HepG2 (cell line): ENCODE measurements at regions not wholly inside any gene's neighbourhood (a gene's known extent, or its start where the extent isn't known, plus 50 kb on each side); places are given as distances from the start of the nearest gene placed in this dataset.

Experiments used
- ATAC-seq: fragments of 200-7000 bp; cut with Tn5 transposase; 3 replicates; pipeline ENCODE4 v1.9.1; 2020; ENCODE audit warnings: mild to moderate bottlenecking, moderate library complexity
- BruUV-seq: library from RNA; stranded (reverse); fragments of 400-500 nt; replicated peaks from 2 replicates; lab custom pipeline; 2021; lab: Mats Ljungman, UMichigan
- CTCF ChIA-PET: fragments of 300-600 bp; formaldehyde crosslinking; extraction: SDS; loops from one replicate; lab custom pipeline; 2021; ENCODE audit warnings: low total read pairs, inconsistent platforms, low intra/inter-chr PET ratio; lab: Yijun Ruan, JAX
- POLR2A ChIA-PET: fragments of 350-600 bp; sonication (Branson Sonifier 250); formaldehyde crosslinking; loops from one replicate; lab custom pipeline; 2020; ENCODE audit warnings: antibody characterized with exemption, inconsistent platforms; lab: Yijun Ruan, JAX
- DNase-seq: peaks from one replicate; pipeline ENCODE4 v3.0.0-alpha.2; 2015; ENCODE audit warnings: low spot score
- FAIRE-seq: peaks from 3 replicates; lab custom pipeline; 2011; peaks lifted over from hg19 to GRCh38; lab: Jason Lieb, UNC
- H2AFZ ChIP-seq: one replicate; pipeline ENCODE4 v1.6.1; 2011; ENCODE audit warnings: low read length, inconsistent platforms
- H3K27ac ChIP-seq: fragments of 300-600 bp; 3 replicates; pipeline ENCODE4 v1.8.0; 2011; ENCODE audit warnings: mixed run types, mild to moderate bottlenecking, mixed read lengths, low read length, inconsistent platforms; ENCODE audit not compliant: insufficient read depth; ENCODE audit errors: extremely low read length
- H3K27me3 ChIP-seq, 2 experiments: fragments of 200-600 bp in 1 of 2; 2 replicates in 1 of 2; 3 replicates in 1 of 2; pipeline versions ENCODE4 v1.6.0 to v1.8.0; 2011; ENCODE audit warnings: low read length in 2 of 2, mild to moderate bottlenecking in 2 of 2, moderate library complexity in 2 of 2, inconsistent platforms in 1 of 2; ENCODE audit not compliant: insufficient read depth in 2 of 2, control insufficient read depth in 1 of 2
- H3K36me3 ChIP-seq, 2 experiments: fragments of 200-600 bp in 1 of 2; replicated peaks in 1 of 2; 2 replicates in 1 of 2; 3 replicates in 1 of 2; pipeline versions ENCODE4 v1.5.1 to v1.8.0; 2011; ENCODE audit warnings: low read length in 2 of 2, inconsistent platforms in 1 of 2; ENCODE audit not compliant: insufficient read depth in 2 of 2, control insufficient read depth in 1 of 2
- H3K4me1 ChIP-seq: 2 replicates; pipeline ENCODE4 v1.5.1; 2012; ENCODE audit warnings: low read length, inconsistent platforms; ENCODE audit not compliant: insufficient read depth
- H3K4me2 ChIP-seq: 2 replicates; pipeline ENCODE4 v1.6.0; 2011; ENCODE audit warnings: low read depth, low read length, inconsistent platforms
- H3K4me3 ChIP-seq, 3 experiments: fragments of 200-600 bp in 1 of 3; sonication (generic), shearing (Covaris generic) in 1 of 3; replicated peaks in 1 of 3; 2 replicates each; pipeline ENCODE4 v1.5.1; 2011 to 2016; ENCODE audit warnings: low read length in 3 of 3, inconsistent platforms in 2 of 3, low read depth in 2 of 3, mild to moderate bottlenecking in 2 of 3, control low read depth in 1 of 3, mixed read lengths in 1 of 3; ENCODE audit not compliant: insufficient read depth in 1 of 3
- H3K79me2 ChIP-seq: one replicate; pipeline ENCODE4 v1.6.1; 2011; ENCODE audit warnings: low read length, inconsistent platforms; ENCODE audit not compliant: insufficient read depth
- H3K9ac ChIP-seq: 2 replicates; pipeline ENCODE4 v1.6.0; 2011; ENCODE audit warnings: mild to moderate bottlenecking, low read depth, low read length, inconsistent platforms; ENCODE audit not compliant: insufficient read depth
- H3K9me3 ChIP-seq: 2 replicates; pipeline ENCODE4 v1.5.1; 2012; ENCODE audit warnings: mild to moderate bottlenecking, low read length
- H4K20me1 ChIP-seq: 2 replicates; pipeline ENCODE4 v1.6.0; 2011; ENCODE audit warnings: inconsistent platforms, mild to moderate bottlenecking, low read length, moderate library complexity; ENCODE audit not compliant: insufficient read depth
- DDIT3 ChIP-seq: sonication (generic); formaldehyde crosslinking; IDR thresholded peaks from 2 replicates; pipeline ENCODE4 v1.4.0; 2020; ENCODE audit warnings: mild to moderate bottlenecking, missing genetic modification reagents
- DPF2 ChIP-seq: sonication (generic); formaldehyde crosslinking; IDR thresholded peaks from 2 replicates; pipeline ENCODE4 v1.4.0; 2020; ENCODE audit warnings: mild to moderate bottlenecking, low read depth, missing genetic modification reagents, borderline replicate concordance
- HMGA1 ChIP-seq: sonication (generic); formaldehyde crosslinking; conservative IDR thresholded peaks from 2 replicates; pipeline ENCODE4 v1.4.0; 2020; ENCODE audit warnings: missing genetic modification reagents
- MEF2D ChIP-seq: sonication (generic); formaldehyde crosslinking; IDR thresholded peaks from 2 replicates; pipeline ENCODE4 v1.5.1; 2020; ENCODE audit warnings: mild to moderate bottlenecking, missing genetic modification reagents
- RBM22 ChIP-seq: fragments of 200-400 bp; formaldehyde crosslinking; optimal IDR thresholded peaks from 2 replicates; pipeline ENCODE3; 2017; ENCODE audit warnings: mild to moderate bottlenecking, low read length, moderate library complexity
- SMARCE1 ChIP-seq: fragments of 450-650 bp; IDR thresholded peaks from 2 replicates; pipeline ENCODE4 v1.6.1; 2017; ENCODE audit warnings: borderline replicate concordance
- ZFP36 ChIP-seq: fragments of 150-350 bp; IDR thresholded peaks from 2 replicates; pipeline ENCODE4 v1.6.1; 2018; ENCODE audit warnings: borderline replicate concordance, low read length, low read depth; ENCODE audit not compliant: partially characterized antibody
- ZNF256 ChIP-seq: sonication (generic); formaldehyde crosslinking; conservative IDR thresholded peaks from 2 replicates; pipeline ENCODE4 v1.4.0; 2020; ENCODE audit warnings: missing genetic modification reagents
- ZNF503 ChIP-seq: sonication (generic); formaldehyde crosslinking; IDR thresholded peaks from 2 replicates; pipeline ENCODE4 v1.4.0; 2020; ENCODE audit warnings: missing genetic modification reagents
- ZSCAN20 ChIP-seq: sonication (generic); formaldehyde crosslinking; IDR thresholded peaks from 2 replicates; pipeline ENCODE4 v1.4.0; 2020; ENCODE audit warnings: missing genetic modification reagents, mild to moderate bottlenecking, borderline replicate concordance
- WGBS: methylation state at CpG from one replicate; pipeline ENCODE4 v1.1.6; 2017; ENCODE audit warnings: low lambda C conversion rate; 5-methylcytosine and 5-hydroxymethylcytosine counted together
- in situ Hi-C: cut with HindIII; loops from 2 replicates; pipeline ENCODE4 v1.10.0; 2017; ENCODE audit warnings: low pct_unique_long_range_greater_than_20kb; ENCODE audit not compliant: extremely low pct_ligation_motif_present
- intact Hi-C: fragments of 100-400 bp; cut with micrococcal nuclease; formaldehyde crosslinking; loops from one replicate; pipeline ENCODE4 v1.10.0; 2022; ENCODE audit not compliant: unreplicated experiment
- TF ChIP-seq, protein P1 (sequence below): fragments of 450-650 bp; IDR thresholded peaks from 2 replicates; pipeline ENCODE4 v1.6.1; 2016

DNA sequence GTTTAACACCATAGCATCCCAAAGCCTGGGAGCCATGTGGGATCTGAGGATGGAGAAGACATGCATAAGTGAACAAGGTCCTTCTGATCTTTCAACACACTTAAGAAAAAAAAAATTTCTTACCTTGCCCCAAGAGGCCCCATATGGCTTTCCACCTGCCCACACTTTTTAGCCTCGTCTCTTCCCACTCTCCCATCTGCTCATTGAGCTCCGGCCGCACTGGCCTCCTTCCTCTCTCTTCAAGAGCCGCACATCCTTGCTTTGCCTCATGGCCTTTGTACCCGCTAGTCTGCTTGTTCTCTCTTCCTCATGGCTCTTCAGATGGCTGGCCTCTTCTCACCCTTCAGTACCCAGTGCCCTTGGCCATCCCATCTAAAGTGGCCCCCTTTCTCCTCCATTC, 70.2 kb upstream of the PDE4B start:
- Histone ChIP-seq H3K4me2 (no peak overlapping the region), H4K20me1 (no peaks in the 10 kb centered on the region), H3K9me3 (no peaks in the 10 kb centered on the region), H3K4me3 (no peak overlapping the region), H3K36me3 (no peaks in the 10 kb centered on the region), H3K4me1 (no peaks in the 10 kb centered on the region), H3K79me2 (no peaks in the 10 kb centered on the region), H3K9ac (no peak overlapping the region), H2AFZ (no peak overlapping the region), H3K27me3 (no peaks in the 10 kb centered on the region), H3K27ac (no peak overlapping the region)
- intact Hi-C loops (no loop called here), in situ Hi-C loops (no loop called here)
- no TSS peak for BruUV-seq
- 29% methylated on average over 5 of the region's 5 CpGs for WGBS
- ATAC-seq (no peak), FAIRE-seq (no peak), DNase-seq (no peak)
- ChIA-PET CTCF (no interaction called here), POLR2A (no interaction called here)
- TF ChIP-seq, protein P1, sequence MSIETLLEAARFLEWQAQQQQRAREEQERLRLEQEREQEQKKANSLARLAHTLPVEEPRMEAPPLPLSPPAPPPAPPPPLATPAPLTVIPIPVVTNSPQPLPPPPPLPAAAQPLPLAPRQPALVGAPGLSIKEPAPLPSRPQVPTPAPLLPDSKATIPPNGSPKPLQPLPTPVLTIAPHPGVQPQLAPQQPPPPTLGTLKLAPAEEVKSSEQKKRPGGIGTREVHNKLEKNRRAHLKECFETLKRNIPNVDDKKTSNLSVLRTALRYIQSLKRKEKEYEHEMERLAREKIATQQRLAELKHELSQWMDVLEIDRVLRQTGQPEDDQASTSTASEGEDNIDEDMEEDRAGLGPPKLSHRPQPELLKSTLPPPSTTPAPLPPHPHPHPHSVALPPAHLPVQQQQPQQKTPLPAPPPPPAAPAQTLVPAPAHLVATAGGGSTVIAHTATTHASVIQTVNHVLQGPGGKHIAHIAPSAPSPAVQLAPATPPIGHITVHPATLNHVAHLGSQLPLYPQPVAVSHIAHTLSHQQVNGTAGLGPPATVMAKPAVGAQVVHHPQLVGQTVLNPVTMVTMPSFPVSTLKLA: no peak
- no peak for TF ChIP-seq MEF2D (CRISPR knock-in tag)
- TF ChIP-seq ZFP36: no peak
- TF ChIP-seq DPF2 (CRISPR knock-in tag): no peak
- no peak for TF ChIP-seq ZNF256 (CRISPR knock-in tag)
- TF ChIP-seq RBM22: no peak
- no peak for TF ChIP-seq ZSCAN20 (CRISPR knock-in tag)
- TF ChIP-seq HMGA1 (CRISPR knock-in tag): no peak
- TF ChIP-seq ZNF503: no peak
- no peak for TF ChIP-seq DDIT3 (CRISPR knock-in tag)
- no peak for TF ChIP-seq SMARCE1
